Activated naive CD4-positive, alpha-beta T cell treated with anti-CD3 and anti-CD28 coated beads for 36 hours (primary cell): ENCODE measurements at regions not wholly inside any gene's neighbourhood (a gene's known extent, or its start where the extent isn't known, plus 50 kb on each side); places are given as distances from the start of the nearest gene placed in this dataset.
"Not testable (repeated sequence)": the region's sequence is repeated elsewhere in the genome, so short reads cannot be mapped to it uniquely, and the experiment has no call there.

Source experiments
- CTCF ChIA-PET: fragments of 350-600 bp; sonication (Branson Sonifier 250); formaldehyde crosslinking; loops from one replicate; lab custom pipeline; 2021; ENCODE audit warnings: antibody characterized with exemption; lab: Charles Lee
- DNase-seq: peaks from one replicate; pipeline ENCODE4 v3.0.0-alpha.2; 2020
- H3K27ac Mint-ChIP-seq: one replicate; pipeline ENCODE4 v1.8.0; 2021; ENCODE audit warnings: mild to moderate bottlenecking, mixed read lengths
- H3K27me3 Mint-ChIP-seq: one replicate; pipeline ENCODE4 v1.8.0; 2021; ENCODE audit warnings: low read depth, mixed read lengths
- H3K36me3 Mint-ChIP-seq: one replicate; pipeline ENCODE4 v1.8.0; 2021; ENCODE audit warnings: low read depth, mixed read lengths
- H3K4me1 Mint-ChIP-seq: one replicate; pipeline ENCODE4 v1.8.0; 2021; ENCODE audit warnings: low read depth, mixed read lengths
- H3K4me3 Mint-ChIP-seq: one replicate; pipeline ENCODE4 v1.8.0; 2021; ENCODE audit warnings: mild to moderate bottlenecking, moderate library complexity, mixed read lengths
- H3K9me3 Mint-ChIP-seq: one replicate; pipeline ENCODE4 v1.8.0; 2021; ENCODE audit warnings: mixed read lengths
- intact Hi-C: fragments of 100-400 bp; cut with micrococcal nuclease; formaldehyde crosslinking; loops from one replicate; pipeline ENCODE4 v1.15.1; 2023

- not testable (repeated sequence) for H3K27ac Mint-ChIP-seq
Observed at GRCh38 chr9:62526306-62526705, 1336.5 kb downstream of the SPATA31A7 start.

GRCh38 chr9:62532162-62532776 is 1342.4 kb downstream of the SPATA31A7 start:
- DNase-seq, H3K36me3 Mint-ChIP-seq, H3K4me1 Mint-ChIP-seq, H3K27ac Mint-ChIP-seq, intact Hi-C loops, H3K9me3 Mint-ChIP-seq, CTCF ChIA-PET, H3K4me3 Mint-ChIP-seq, H3K27me3 Mint-ChIP-seq: not testable (repeated sequence)

More at GRCh38 chr9:62526306-62526705, 1336.5 kb downstream of the SPATA31A7 start:
- H3K4me1 Mint-ChIP-seq, H3K36me3 Mint-ChIP-seq, H3K9me3 Mint-ChIP-seq, intact Hi-C loops, H3K27me3 Mint-ChIP-seq, H3K4me3 Mint-ChIP-seq, DNase-seq, CTCF ChIA-PET: not testable (repeated sequence)

GRCh38 chr9:62532777-62533173 is 1342.9 kb downstream of the SPATA31A7 start:
- intact Hi-C loops, CTCF ChIA-PET, H3K9me3 Mint-ChIP-seq, H3K4me1 Mint-ChIP-seq, DNase-seq, H3K27ac Mint-ChIP-seq, H3K27me3 Mint-ChIP-seq, H3K36me3 Mint-ChIP-seq, H3K4me3 Mint-ChIP-seq: not testable (repeated sequence)

GRCh38 chr9:62550539-62550938 is 1360.7 kb downstream of the SPATA31A7 start:
- H3K4me3 Mint-ChIP-seq, H3K27ac Mint-ChIP-seq, DNase-seq, intact Hi-C loops, H3K9me3 Mint-ChIP-seq, H3K36me3 Mint-ChIP-seq, H3K4me1 Mint-ChIP-seq, CTCF ChIA-PET, H3K27me3 Mint-ChIP-seq: not testable (repeated sequence)

- H3K36me3 Mint-ChIP-seq, H3K27me3 Mint-ChIP-seq, intact Hi-C loops, H3K4me1 Mint-ChIP-seq, DNase-seq, CTCF ChIA-PET, H3K27ac Mint-ChIP-seq, H3K9me3 Mint-ChIP-seq, H3K4me3 Mint-ChIP-seq: not testable (repeated sequence)
Observed at GRCh38 chr9:62560603-62561002, 1370.8 kb downstream of the SPATA31A7 start.

- H3K9me3 Mint-ChIP-seq, intact Hi-C loops, CTCF ChIA-PET, H3K36me3 Mint-ChIP-seq, H3K4me3 Mint-ChIP-seq, H3K4me1 Mint-ChIP-seq, H3K27ac Mint-ChIP-seq, H3K27me3 Mint-ChIP-seq: not testable (repeated sequence)
- DNase-seq: peak; percentile 2
Observed at GRCh38 chr9:62565132-62565531, 1375.3 kb downstream of the SPATA31A7 start.

- CTCF ChIA-PET, H3K27ac Mint-ChIP-seq, DNase-seq, H3K9me3 Mint-ChIP-seq, H3K4me1 Mint-ChIP-seq, H3K27me3 Mint-ChIP-seq, intact Hi-C loops, H3K36me3 Mint-ChIP-seq, H3K4me3 Mint-ChIP-seq: not testable (repeated sequence)
Observed at GRCh38 chr9:62566430-62566829, 1376.6 kb downstream of the SPATA31A7 start.

- H3K36me3 Mint-ChIP-seq, H3K27me3 Mint-ChIP-seq, H3K9me3 Mint-ChIP-seq, H3K27ac Mint-ChIP-seq, H3K4me1 Mint-ChIP-seq, H3K4me3 Mint-ChIP-seq, intact Hi-C loops, DNase-seq, CTCF ChIA-PET: not testable (repeated sequence)
Observed at GRCh38 chr9:62597128-62597527, 1407.3 kb downstream of the SPATA31A7 start.
